Left cardiac atrium (tissue), 4 donors: ENCODE measurements at regions not wholly inside any gene's neighbourhood (a gene's known extent, or its start where the extent isn't known, plus 50 kb on each side); places are given as distances from the start of the nearest gene placed in this dataset.
"Not testable (repeated sequence)": the region's sequence is repeated elsewhere in the genome, so short reads cannot be mapped to it uniquely, and the experiment has no call there.

Experiments
- ATAC-seq, 2 donors: fragments of 200-7000 bp; cut with Tn5 transposase; one replicate each; pipeline ENCODE4 v1.9.1; 2020; ENCODE audit warnings: mild to moderate bottlenecking in 2 of 2, moderate library complexity in 2 of 2
- DNase-seq: peaks from one replicate; pipeline ENCODE4 v3.0.0-alpha.2; 2020
- intact Hi-C, 2 donors: fragments of 100-400 bp; cut with DNase I; formaldehyde crosslinking; loops; one replicate each; pipeline versions ENCODE4 v1.14.1 to v1.15.1; 2022 to 2023
- donor health status: DM: no; HTN: yes; CAD: no.
- donor health status: DM: no; HTN: yes; CAD: no; lungs with severe emphysema.
- donor health status: DM: yes; HTN: yes; CAD: no.
- donor health status: Dilated cardiomyopathy.

- intact Hi-C loops, result no loop called here
- DNase-seq (no peak), ATAC-seq (no peak)
These were observed 220.4 kb upstream of the SPOPL start for GRCh38 chr2:138280999-138281695.

- DNase-seq (no peak), ATAC-seq (no peak)
- intact Hi-C loops, result no loop called here
These were observed 219.4 kb upstream of the SPOPL start for GRCh38 chr2:138282014-138282672.

GRCh38 chr2:138291805-138292204 lies 209.8 kb upstream of the SPOPL start:
- DNase-seq, result no peak
- intact Hi-C loops, result no loop called here
- no peak for ATAC-seq

- no peak for ATAC-seq
- intact Hi-C loops, result no loop called here
These were observed 208.5 kb upstream of the SPOPL start for GRCh38 chr2:138293045-138293444.

GRCh38 chr2:138293549-138293948 lies 208.0 kb upstream of the SPOPL start:
- intact Hi-C loops, result no loop called here
- ATAC-seq, result no peak

More at GRCh38 chr2:138293045-138293444, 208.5 kb upstream of the SPOPL start:
- DNase-seq, result no peak

GRCh38 chr2:138294451-138294850 lies 207.1 kb upstream of the SPOPL start:
- ATAC-seq, result no peak
- DNase-seq, result no peak
- intact Hi-C loops, result no loop called here

More at GRCh38 chr2:138293549-138293948, 208.0 kb upstream of the SPOPL start:
- DNase-seq, result no peak

- intact Hi-C loops, result no loop called here
These were observed 205.2 kb upstream of the SPOPL start for GRCh38 chr2:138296365-138296764.

GRCh38 chr2:138298120-138298814 lies 203.3 kb upstream of the SPOPL start:
- DNase-seq, result no peak
- intact Hi-C loops, result no loop called here

More at GRCh38 chr2:138296365-138296764, 205.2 kb upstream of the SPOPL start:
- ATAC-seq (no peak), DNase-seq (no peak)

GRCh38 chr2:138298900-138299299 lies 202.7 kb upstream of the SPOPL start:
- ATAC-seq (no peak), DNase-seq (no peak)
- intact Hi-C loops, result no loop called here

More at GRCh38 chr2:138298120-138298814, 203.3 kb upstream of the SPOPL start:
- no peak for ATAC-seq

GRCh38 chr2:138306626-138307025 lies 194.9 kb upstream of the SPOPL start:
- DNase-seq (no peak), ATAC-seq (no peak)
- intact Hi-C loops, result no loop called here

- ATAC-seq, result no peak
- DNase-seq, result no peak
- intact Hi-C loops, result no loop called here
These were observed 194.5 kb upstream of the SPOPL start for GRCh38 chr2:138307099-138307498.

- intact Hi-C loops, result no loop called here
- DNase-seq (no peak), ATAC-seq (no peak)
These were observed 191.8 kb upstream of the SPOPL start for GRCh38 chr2:138309760-138310159.

GRCh38 chr2:138312061-138312460 lies 189.5 kb upstream of the SPOPL start:
- intact Hi-C loops, result no loop called here
- ATAC-seq, result no peak

GRCh38 chr2:138315619-138316018 lies 186.0 kb upstream of the SPOPL start:
- intact Hi-C loops, DNase-seq, ATAC-seq: not testable (repeated sequence)

More at GRCh38 chr2:138312061-138312460, 189.5 kb upstream of the SPOPL start:
- DNase-seq, result no peak

- intact Hi-C loops, result no loop called here
- ATAC-seq (no peak), DNase-seq (no peak)
These were observed 182.0 kb upstream of the SPOPL start for GRCh38 chr2:138319616-138320015.

GRCh38 chr2:138321458-138321857 lies 180.1 kb upstream of the SPOPL start:
- DNase-seq (no peak), ATAC-seq (no peak)
- intact Hi-C loops, result no loop called here

GRCh38 chr2:138323382-138324067 lies 178.0 kb upstream of the SPOPL start:
- no peak for DNase-seq
- no peak for ATAC-seq
- intact Hi-C loops, result no loop called here

- ATAC-seq, result no peak
- intact Hi-C loops, result no loop called here
These were observed 177.3 kb upstream of the SPOPL start for GRCh38 chr2:138324068-138324771.

GRCh38 chr2:138327967-138328366 lies 173.6 kb upstream of the SPOPL start:
- no peak for ATAC-seq
- intact Hi-C loops, result no loop called here
- no peak for DNase-seq

More at GRCh38 chr2:138324068-138324771, 177.3 kb upstream of the SPOPL start:
- no peak for DNase-seq
